Stimulated activated CD4-positive, alpha-beta T cell treated with anti-CD3 and anti-CD28 coated beads, TNF-alpha, amount 100 ng/mL, for 24 hours (primary cell): ENCODE measurements at regions not wholly inside any gene's neighbourhood (a gene's known extent, or its start where the extent isn't known, plus 50 kb on each side); places are given as distances from the start of the nearest gene placed in this dataset.
"Not testable (repeated sequence)": the region's sequence is repeated elsewhere in the genome, so short reads cannot be mapped to it uniquely, and the experiment has no call there.

ENCODE experiments used
- DNase-seq, 3 experiments: peaks; one replicate each; pipeline ENCODE4 v3.0.0-alpha.2; 2020; ENCODE audit warnings: low read depth in 3 of 3

DNA sequence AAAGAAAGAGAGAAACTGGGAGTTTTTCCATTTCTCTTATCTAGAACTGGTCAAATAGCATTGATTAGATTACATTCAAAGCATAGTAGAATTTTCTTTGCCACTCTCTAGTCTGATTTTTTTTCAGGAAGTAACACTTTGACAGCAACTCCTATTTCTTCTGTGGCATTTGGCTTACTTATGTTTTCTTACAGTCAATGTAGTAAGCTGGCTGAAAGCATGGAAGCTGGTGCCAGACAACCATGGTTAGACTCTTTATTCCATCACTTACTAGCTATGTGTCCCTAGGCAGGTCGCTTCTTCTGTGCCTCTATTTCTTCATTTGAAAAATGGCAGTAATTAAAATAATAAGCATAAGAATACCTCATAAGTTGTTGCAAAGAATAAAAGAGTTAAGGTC, 54.2 kb upstream of the OPRM1 start:
- no peak for DNase-seq

DNA sequence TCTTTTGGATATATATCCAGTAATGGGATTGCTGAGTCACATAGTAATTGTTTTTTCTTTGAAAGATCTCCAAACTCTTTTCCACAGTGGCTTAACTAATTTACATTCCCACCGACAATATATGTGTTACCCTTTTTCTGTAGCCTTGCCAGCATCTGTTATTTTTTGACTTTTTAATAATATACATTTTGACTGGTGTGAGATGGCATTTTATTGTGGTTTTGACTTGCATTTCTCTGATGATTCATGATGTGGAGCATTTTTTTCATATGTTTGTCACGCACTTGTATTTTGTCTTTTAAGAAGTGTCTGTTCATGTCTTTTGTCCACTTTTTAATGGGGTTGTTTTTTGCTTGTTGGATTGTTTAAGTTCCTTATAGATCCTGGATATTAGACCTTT, 58.9 kb upstream of the OPRM1 start:
- DNase-seq = no peak

DNA sequence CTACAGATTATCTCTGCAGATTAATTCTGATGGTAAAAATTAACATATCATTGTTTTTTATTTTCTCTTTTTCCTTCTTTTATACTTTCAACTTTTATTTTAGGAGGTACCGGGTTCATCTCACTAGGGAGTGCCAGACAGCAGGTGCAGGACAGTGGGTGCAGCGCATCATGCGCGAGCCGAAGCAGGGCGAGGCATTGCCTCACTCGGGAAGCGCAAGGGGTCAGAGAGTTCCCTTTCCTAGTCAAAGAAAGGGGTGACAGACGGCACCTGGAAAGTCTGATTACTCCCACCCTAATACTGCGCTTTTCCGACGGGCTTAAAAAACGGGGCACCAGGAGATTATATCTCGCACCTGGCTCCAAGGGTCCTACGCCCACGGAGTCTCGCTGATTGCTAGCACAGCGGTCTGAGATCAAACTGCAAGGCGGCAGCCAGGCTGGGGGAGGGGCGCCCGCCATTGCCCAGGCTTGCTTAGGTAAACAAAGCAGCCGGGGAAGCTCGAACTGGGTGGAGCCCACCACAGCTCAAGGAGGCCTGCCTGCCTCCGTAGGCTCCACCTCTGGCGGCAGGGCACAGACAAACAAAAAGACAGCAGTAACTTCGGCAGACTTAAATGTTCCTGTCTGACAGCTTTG, 60.0 kb upstream of the OPRM1 start:
- not testable (repeated sequence) for DNase-seq

DNA sequence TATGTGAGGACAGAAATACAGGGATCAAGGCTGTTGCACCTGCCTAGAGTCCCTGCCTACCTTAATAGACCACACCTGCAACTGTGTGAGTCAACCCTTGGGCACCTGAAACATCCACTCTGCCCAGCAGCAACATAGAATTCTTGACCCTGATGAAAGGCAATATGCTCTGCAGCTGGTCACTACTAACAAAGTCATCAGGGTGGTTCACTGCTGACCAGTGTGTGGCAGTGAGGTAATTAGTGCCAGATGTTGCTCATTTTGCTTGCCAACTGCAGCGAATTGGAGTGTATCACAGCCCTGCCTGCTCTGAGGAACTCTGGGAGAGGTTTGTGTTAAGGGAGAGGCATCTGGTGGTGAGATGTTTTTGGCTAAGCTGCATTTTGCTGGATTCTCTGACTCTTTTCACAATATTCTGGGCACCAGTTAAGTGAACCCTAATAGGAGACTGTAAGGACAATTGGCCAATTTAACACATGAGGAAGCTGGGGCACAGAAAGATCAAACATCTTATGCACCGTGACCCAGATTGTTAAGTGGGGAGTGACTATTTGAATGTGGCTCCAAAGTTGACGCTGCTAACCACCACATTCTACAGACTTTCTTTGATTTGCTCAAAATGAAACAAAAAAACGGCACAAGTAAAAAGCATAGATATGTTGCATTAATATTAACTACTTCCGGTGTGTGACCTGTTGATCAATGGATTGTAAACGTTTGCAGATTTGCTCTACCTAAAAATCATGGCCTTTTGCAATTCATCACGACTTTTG, 61.9 kb upstream of the OPRM1 start:
- DNase-seq = no peak

DNA sequence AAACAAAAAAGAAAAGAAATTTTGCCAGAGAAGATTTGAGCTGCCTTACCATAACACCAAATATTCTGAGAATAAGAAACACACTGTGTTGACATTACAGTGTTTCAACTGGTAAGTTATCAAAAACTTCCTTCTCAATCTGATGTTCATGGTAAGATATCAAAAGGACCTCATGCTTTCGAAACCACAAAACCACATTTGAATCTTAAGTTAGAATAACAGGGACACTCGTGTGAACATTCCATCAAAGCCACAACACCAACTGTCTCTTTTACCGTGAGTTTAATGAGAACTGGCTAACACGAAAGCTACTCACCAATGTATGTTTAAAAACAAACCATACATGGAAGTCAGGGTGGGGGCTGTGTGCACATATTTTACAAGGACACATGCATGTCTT, 73.0 kb upstream of the OPRM1 start:
- DNase-seq = no peak

DNA sequence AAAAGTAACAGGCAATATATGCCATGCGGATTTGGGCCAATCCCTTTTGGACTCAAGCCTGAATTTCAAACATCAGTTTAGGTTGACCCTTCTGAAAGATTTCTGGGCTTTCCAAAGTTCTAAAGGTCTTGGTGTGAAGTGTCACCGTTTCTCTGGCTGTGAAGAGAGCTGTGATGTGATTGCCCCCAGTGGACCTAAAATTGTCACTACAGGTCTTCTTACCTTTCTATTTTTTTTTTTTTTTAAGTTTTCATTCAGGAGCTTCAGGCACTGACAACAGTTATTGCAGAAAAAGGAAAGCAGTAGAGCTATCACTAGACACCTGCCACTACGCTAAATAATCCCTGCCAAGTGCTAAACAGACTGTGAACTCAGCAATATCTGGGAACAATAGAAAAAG, 75.7 kb upstream of the OPRM1 start:
- DNase-seq = no peak

DNA sequence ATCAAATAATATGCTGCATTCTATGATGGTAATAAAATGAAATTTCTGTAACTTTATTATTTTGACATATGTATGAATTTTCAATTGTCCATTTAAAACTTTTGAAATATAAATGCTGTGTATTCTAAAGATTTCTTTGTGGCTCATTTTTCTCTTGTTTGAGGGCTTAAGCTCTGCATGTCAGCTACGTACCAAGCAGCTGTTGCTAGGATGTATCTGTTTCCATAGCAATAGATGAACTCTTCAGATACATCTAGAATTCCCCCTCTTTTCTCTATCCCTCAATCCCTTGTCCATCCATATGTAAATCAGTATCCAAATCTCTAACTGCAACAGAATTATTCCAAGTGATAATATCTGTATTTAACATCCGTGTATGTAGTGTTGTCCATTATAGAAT, 76.5 kb upstream of the OPRM1 start:
- DNase-seq = no peak

DNA sequence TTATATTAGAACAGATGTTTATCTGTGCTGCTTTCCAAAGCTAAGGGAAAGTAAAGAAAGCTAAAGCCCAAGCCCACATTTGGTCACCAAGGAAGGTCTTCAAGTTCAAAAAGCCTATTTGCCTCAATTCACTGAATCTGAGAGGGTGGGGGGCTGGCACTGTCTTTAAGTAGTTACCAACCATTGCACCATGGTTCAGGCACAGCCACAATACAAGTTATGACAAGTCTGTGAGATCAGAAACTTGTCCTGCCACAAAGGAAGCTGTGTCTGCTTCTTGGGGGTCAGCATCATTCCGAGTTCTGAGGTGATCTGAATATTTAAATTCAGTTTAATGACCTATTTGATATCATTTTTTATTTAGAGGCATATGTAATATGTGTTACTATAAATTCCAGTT, 78.3 kb upstream of the OPRM1 start:
- DNase-seq = no peak

DNA sequence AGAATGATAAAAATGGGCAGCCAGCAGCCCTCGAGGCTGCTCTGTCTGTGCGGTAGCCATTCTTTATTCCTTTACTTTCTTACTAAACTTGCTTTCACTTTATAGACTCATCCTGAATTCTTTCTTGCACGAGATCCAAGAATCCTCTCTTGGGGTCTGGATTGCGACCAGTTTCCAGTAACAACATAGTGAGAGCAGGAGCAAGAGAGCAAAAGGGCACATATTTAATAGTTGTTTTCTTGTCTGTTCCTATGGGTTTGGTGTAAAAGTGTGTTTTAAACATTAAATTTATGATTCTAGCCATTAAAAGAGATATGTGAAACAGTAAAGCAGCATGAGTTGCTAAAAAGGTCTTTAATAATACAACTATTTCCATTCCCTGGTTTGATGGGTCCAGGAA, 78.8 kb upstream of the OPRM1 start:
- DNase-seq = no peak

DNA sequence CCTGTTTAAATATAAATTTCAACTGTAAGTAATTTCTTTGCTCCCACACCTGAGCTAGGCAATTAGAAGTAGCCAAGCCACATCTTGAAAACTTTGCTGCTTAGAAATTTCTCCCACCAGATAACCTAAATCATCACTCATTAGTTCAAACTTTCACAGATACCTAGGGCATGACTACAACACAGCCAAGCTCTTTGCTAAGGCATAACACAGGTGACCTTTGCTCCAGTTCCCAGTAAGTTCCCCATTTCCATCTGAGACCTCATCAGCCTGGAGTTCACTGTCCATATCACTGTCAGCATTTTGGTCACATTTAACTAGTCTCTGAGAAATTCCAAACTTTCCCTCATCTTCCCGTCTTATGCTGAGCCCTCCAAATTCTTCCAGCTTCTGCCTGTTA, 79.8 kb upstream of the OPRM1 start:
- DNase-seq = no peak

DNA sequence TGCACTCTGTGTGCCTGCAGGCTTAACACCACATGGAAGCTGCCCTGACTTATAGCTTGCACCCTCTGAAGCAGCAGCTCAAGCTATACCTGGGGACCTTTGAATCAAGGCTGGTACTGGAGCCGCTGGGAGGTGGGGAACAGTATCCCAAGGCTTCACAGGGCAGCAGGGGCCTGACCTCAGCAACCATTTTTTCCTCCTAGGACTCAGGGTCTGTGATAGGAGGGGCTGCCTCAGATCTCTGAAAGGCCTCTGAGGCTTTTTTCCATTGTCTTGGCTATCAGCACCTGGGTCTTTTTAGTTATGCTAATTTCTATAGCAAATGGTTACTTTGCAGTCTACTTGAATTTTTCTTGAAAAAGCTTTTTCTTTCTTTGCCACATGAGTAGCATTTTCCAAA, 80.2 kb upstream of the OPRM1 start:
- no peak for DNase-seq

DNA sequence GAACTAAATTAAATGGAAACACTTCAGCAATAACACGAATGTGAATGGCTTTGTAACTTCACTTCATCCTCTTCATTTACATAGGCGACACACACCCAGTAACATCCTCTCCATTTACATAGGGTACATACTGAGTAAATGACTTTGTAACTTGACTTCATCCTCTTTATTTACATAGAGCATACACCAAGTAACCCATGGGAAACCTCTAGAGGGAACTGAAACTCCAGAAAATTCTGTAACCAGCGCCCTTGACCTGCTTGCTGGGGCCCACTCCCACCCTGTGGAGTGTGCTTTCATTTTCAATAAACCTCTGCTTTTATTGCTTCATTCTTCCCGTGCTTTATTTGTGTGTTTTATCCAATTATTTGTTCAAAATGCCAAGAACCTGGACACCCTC, 81.6 kb upstream of the OPRM1 start:
- no peak for DNase-seq

DNA sequence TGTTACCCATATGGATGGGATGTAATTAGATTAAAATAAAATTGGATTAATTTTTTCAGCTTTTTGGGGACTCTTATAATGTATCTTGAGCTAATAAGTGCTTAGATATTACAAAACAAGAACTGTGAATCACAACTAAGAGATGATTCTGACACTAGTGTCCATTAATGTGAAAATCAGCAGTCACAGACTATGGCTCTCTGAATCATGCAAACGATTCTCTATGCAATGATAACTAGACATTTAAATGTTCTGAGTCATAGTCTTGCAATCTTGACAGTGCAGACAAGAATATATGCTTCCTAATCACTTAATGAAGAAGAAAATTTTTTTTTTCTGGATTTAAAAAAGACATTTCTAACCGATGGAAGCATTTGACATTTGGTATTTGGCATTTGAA, 82.2 kb upstream of the OPRM1 start:
- DNase-seq = no peak

DNA sequence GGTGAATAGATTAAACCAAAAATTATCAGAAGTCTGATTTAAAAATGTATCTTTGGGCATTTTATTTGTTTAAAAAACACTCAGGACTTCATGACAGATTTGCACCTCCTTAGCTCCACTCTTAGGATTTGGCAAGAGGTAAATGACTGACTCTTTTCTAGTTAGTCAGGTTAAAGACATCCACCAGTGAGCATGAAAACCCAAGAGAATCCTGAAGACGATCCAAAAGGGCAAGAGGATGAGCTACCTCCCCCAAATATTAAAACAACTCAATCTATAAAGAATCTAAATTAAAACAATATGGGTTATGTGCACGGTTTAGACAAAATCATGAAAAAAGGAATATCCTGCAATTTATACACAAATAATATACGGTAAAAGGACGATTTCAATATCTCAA, 89.4 kb upstream of the OPRM1 start:
- DNase-seq = no peak

DNA sequence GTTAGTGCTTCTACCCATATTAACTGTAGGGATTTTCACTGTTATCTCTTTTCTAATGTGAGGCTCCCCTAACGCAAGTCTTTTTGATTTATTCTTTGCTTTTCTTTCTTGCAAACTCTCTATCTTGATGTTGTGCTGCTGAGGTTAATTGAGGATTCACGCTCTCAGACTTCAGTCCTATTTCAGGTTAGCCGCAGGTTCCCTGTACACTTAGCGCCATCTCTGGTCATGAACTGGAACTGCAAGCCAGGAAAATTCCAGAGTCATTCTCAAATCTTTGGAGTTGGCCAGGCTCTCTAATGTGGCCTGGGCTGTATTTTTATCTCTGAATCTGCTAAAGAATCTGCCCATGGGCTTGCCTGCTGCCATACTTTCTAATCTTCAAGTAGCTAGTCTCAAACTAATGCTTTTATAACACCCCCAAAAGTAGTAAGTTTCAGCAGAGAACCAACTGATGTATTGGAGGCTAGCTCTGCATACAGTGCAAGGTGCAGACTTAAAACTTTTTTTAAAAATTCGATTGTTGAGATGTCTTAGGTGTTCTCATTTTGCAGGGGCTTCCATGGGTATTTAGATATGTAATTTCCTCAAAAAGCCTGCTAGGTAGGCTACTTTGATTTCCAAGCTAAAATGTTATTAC, 91.1 kb upstream of the OPRM1 start:
- DNase-seq = no peak

DNA sequence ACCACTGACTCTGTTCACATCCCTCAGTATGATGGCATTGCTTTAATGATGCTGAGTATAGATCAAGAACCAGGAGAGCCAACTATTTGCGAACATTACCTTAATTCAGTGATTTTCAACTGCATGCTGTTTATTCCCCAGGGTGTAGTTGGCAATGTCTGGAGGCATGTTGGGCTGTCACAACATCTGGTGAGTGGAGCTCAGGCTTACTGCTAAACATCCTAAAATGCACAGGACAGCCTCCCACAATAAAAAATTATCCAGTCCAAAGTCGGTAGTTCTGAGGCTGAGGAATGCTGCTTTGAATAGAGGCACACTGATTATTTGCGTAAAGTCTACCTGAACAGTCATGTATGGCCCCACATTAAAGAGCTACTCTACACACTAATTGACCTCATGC, 94.8 kb upstream of the OPRM1 start:
- DNase-seq = no peak

DNA sequence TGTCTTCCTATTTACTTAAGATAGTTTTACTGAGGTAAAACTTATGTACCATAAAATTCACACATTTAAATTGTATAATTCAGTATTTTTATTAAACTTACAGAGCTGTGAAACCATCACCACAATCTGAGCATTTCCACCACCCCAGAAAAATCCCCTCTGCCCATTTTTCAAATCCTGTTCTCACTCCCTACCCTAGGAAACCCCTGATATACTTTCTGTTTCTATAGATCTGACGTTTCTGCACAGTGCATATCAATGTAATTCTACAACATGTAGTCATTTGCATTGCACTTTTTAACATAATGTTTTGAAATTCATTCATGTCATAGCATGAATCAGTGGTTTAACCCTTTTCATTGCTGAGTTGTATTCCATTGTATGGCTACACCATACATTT, 96.7 kb upstream of the OPRM1 start:
- no peak for DNase-seq

DNA sequence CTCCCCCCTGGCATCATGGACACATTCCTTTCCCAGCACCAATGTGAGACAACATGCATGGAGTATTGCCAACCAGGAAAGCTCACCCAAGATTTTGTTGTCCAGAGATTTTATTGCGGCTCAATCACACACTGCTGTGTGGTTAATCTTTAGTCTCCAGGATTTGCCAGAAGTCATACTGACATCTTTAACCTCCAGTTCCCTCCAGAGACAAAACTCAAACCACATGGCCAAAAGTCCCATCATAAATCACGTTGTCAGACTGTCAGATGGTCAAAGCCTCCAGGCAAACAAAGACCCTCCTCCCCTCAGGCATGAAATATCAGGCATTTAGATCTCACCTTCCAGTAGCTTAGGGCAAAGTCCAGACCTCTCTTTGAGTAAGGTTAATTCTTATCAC, 97.3 kb upstream of the OPRM1 start:
- DNase-seq = no peak

DNA sequence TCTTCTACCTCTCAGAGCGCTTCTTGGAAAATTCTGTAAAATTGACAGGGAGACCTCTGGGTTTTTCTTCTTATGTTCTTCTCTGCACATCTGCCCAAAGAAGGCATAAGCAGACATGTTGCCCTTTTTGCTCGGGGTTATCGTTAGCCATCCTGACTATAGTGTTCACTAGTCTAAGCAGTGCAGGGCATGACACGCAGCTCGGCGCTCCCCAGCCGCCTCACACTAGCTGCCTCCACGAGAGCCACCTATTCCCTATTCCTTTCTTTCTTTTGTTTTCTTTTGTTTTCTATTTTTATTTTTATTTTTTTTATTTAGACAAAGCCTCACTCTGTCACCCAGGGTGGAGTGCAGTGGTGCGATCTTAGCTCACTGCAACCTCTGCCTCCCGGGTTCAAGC, 100.2 kb upstream of the OPRM1 start:
- no peak for DNase-seq

DNA sequence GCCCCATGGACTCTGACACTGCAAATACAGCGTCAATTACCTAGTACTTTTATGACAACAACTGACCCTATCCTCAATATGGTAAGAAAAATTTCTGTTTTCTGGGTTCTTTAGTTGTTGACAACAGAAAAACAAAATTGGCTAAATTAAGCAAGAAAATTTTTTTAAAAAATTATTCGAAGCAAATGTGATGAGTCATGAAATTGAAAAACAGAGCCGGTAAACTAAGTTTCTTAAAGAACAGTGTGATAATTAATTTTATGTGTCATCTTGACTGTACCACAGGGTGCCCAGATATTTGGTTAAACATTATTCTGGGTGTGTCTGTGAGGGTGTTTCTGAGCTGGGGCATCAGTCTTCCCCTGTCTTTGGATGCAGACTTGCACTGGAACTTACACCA, 107.6 kb upstream of the OPRM1 start:
- DNase-seq = no peak

DNA sequence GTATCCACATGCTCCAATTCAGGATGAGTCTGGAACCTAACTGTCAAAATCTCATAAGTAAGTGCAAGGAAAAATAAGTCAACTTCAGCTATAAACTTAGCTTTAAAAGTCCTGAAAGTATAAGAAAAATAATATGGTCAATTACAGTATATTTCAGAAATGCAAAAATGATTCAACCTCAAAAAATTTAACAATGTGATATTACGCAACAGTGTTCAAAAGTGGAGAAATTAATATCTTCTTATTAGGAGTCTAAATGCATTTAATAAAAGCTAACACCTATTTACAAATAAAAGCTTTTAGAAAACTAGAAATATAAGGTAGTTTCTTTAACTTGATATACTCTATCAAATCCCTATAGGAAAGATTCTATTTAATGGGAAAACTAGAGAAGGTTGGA, 111.2 kb upstream of the OPRM1 start:
- no peak for DNase-seq

DNA sequence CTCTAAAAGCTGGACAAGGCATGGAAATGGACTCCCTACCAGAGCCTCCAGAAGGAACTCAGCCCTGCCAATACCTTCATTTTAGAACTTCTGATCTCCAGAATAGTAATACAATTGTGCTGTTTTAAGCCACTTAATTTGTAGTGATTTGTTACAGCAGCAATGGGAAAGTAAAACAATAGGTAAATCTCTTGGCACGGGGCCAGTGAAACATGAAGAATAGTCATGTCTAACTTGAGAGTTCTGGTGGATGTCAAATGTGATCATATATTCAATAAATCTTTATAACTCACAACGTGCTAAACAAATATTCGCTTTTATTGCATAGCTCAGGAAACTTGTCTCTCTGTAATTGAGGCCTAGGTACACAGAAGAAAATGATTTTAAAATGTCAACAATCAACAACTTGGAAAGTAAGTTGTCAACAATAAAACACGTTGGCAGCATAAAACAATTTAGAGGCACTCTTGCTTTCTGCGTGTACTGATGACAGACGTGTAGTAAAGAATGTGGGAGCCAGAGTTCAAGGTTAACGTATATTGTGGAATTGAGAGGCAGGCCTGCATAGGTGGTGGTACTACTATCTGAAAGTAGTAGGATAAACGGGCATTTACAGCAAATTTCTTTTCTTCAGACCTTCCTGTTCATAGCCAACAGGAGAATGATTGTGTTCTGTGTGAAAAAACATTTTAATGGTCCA, 140.5 kb upstream of the OPRM1 start:
- DNase-seq = no peak

DNA sequence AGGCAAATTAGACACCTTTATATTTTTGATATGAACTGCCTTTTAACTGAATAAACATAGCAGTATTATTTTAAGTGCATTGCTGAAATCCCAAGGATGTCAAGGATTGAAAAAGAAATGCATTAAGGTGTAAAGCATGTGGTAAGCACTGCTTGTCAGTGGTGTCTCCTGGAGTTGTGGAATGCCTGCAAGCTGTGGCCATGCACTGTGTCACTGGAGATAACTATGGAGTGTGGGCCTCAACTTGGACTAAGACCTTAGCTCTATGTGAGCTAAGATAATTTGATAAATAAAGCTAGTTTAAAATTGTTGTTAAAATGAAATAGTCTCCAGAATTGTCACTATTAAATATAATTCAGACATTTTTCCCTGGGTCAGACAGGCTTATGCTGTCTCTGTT, 156.6 kb upstream of the OPRM1 start:
- DNase-seq = no peak
